ENCODE measurements at regions not wholly inside any gene's neighbourhood (a gene's known extent, or its start where the extent isn't known, plus 50 kb on each side); places are given as distances from the start of the nearest gene placed in this dataset.

DNA sequence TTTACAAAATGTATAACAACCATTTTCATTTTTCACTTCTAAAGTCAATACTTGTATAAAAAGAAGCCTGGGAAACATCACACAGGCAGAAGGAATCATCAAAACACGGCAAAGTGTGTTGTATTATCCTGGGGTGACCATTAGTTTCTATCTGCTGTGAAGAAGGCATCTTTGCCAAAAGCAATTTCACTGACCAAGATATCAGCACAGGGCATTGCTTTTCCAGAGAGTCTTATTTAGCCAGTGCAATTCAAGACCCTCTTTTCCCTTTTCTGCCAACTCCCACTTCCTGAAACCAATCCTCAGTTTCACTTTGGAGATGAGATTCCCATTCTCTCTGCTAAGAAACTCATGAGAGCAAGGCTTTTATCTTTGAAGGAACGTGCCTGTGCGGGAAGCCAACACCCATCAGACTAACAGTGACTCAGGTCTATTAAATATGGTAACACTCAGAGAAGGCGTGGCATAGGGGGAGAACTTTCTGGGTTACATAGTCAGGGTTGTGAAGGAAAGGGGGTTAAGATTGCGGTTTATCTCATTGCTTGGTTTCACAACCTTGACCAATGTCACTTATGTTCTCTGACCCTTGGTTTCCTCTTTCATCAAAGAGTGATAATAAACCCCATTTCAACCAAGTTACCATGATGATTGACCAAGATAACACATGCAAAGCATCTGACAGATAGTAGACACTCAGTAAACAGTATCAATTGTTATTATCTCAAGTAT, 666.9 kb upstream of the KLF4 start:
- no peaks in the 10 kb centered on the region for H3K27me3 ChIP-seq (ENCODE audit: insufficient read depth, low read length)
- H3K4me3 ChIP-seq (ENCODE audit: low read depth, low read length, poor library complexity, severe bottlenecking) = no peak overlapping the region
- no peaks in the 10 kb centered on the region for H3K79me2 ChIP-seq (ENCODE audit: insufficient read depth, low read length)
- H3K36me3 ChIP-seq (ENCODE audit: insufficient read depth, low read length) = no peaks in the 10 kb centered on the region
- H3K9ac ChIP-seq (ENCODE audit: low read length) = no peak overlapping the region
- no peak overlapping the region for H3K27ac ChIP-seq (ENCODE audit: low read depth, low read length, poor library complexity, severe bottlenecking)
- no peak for TF ChIP-seq EZH2 (IDR thresholded peaks at IDR 0.05; ENCODE audit: borderline replicate concordance, low read length)
- TF ChIP-seq, protein P1, sequence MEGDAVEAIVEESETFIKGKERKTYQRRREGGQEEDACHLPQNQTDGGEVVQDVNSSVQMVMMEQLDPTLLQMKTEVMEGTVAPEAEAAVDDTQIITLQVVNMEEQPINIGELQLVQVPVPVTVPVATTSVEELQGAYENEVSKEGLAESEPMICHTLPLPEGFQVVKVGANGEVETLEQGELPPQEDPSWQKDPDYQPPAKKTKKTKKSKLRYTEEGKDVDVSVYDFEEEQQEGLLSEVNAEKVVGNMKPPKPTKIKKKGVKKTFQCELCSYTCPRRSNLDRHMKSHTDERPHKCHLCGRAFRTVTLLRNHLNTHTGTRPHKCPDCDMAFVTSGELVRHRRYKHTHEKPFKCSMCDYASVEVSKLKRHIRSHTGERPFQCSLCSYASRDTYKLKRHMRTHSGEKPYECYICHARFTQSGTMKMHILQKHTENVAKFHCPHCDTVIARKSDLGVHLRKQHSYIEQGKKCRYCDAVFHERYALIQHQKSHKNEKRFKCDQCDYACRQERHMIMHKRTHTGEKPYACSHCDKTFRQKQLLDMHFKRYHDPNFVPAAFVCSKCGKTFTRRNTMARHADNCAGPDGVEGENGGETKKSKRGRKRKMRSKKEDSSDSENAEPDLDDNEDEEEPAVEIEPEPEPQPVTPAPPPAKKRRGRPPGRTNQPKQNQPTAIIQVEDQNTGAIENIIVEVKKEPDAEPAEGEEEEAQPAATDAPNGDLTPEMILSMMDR (IDR thresholded peaks at IDR 0.05; ENCODE audit: low read length) = no peak
- no peak overlapping the region for H2AFZ ChIP-seq (ENCODE audit: low read length)
- no peaks in the 10 kb centered on the region for H3K4me1 ChIP-seq (ENCODE audit: insufficient read depth, low read length, severe bottlenecking)
- no peaks in the 10 kb centered on the region for H4K20me1 ChIP-seq (ENCODE audit: insufficient read depth, low read length)
- no peaks in the 10 kb centered on the region for H3K9me2 ChIP-seq (ENCODE audit: low read depth, low read length)
- no peaks in the 10 kb centered on the region for H3K9me3 ChIP-seq (ENCODE audit: low read length)
- no peak overlapping the region for H3K4me2 ChIP-seq (ENCODE audit: low read length)
- no peaks in the 10 kb centered on the region for H3F3A ChIP-seq (ENCODE audit: insufficient read depth, low read length)

DNA sequence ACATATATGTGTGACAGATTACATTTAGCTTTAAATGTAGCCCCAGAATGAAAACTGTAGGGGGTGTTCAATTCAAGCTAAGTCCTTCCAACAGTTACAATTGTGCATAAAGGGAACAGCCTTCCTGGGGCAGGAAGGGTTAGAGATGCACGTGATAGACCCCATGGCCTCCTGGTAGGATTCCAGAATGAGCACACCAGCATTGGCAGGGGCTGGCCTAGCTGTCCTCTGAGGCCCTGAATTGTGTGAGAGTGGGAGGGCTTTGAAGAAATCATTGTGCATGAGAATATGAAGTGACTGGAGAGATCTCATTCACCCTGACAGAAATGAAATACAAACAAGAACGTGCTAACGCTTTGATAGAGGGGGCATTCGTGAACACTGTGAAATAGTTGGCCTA, 663.8 kb upstream of the KLF4 start:
- no peak overlapping the region for H3K27ac ChIP-seq (ENCODE audit: low read depth, low read length, poor library complexity, severe bottlenecking)
- H3K4me1 ChIP-seq (ENCODE audit: insufficient read depth, low read length, severe bottlenecking) = no peaks in the 10 kb centered on the region
- no peaks in the 10 kb centered on the region for H3K9me3 ChIP-seq (ENCODE audit: low read length)
- H2AFZ ChIP-seq (ENCODE audit: low read length) = no peak overlapping the region
- no peaks in the 10 kb centered on the region for H3K9me2 ChIP-seq (ENCODE audit: low read depth, low read length)
- H3K4me2 ChIP-seq (ENCODE audit: low read length) = no peak overlapping the region
- H3K27me3 ChIP-seq (ENCODE audit: insufficient read depth, low read length) = no peaks in the 10 kb centered on the region
- no peak overlapping the region for H3K4me3 ChIP-seq (ENCODE audit: low read depth, low read length, poor library complexity, severe bottlenecking)
- H4K20me1 ChIP-seq (ENCODE audit: insufficient read depth, low read length) = no peaks in the 10 kb centered on the region
- H3F3A ChIP-seq (ENCODE audit: insufficient read depth, low read length) = no peaks in the 10 kb centered on the region
- no peaks in the 10 kb centered on the region for H3K79me2 ChIP-seq (ENCODE audit: insufficient read depth, low read length)
- no peak for TF ChIP-seq EZH2 (IDR thresholded peaks at IDR 0.05; ENCODE audit: borderline replicate concordance, low read length)
- TF ChIP-seq, protein P1 (IDR thresholded peaks at IDR 0.05; ENCODE audit: low read length) = no peak
- no peak overlapping the region for H3K9ac ChIP-seq (ENCODE audit: low read length)
- H3K36me3 ChIP-seq (ENCODE audit: insufficient read depth, low read length) = no peaks in the 10 kb centered on the region

DNA sequence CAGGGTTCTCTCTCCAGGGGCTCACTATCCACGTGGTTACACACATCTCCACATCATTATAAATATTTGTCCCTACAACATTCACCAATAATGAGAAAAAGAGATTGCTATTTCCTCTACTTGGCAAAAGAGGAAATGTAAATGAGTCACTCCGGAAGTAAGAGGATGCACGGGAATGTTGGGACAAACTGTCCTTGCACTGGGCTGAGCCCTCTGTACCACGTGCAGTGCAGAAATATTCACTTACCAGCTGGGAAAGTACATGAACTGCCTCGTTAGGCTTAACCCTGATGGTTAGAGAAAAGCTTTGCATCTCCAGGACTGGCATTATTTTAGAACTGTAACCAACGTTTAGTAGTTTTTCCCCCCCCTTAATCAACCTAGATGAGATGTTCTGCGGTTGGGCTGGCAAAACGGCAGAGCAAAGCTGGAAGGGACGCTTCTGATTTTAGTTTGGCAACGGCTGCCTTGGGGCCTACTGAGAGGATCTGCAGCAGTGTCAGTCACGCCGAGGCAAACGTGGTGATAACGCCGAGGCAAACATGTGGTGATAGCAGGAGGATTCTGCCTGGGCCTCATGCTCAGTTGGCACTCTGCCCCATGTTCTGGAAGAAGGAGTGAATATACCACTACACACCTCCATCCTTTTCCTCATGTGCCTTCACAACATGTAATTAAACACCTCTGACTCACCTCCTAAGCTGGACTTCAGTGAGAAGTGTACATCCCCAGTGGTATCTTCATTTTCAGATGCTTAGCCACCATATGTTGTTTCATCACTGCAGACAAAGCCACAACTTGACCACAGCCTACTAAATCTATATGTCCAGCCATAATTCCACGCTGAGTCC, 661.4 kb upstream of the KLF4 start:
- Histone ChIP-seq H3K4me2 (ENCODE audit: low read length) (no peak overlapping the region), H3K79me2 (ENCODE audit: insufficient read depth, low read length) (no peaks in the 10 kb centered on the region)

More for the DNA sequence above, 661.4 kb upstream of the KLF4 start:
- Histone ChIP-seq H3K9ac (ENCODE audit: low read length) (no peak overlapping the region), H4K20me1 (ENCODE audit: insufficient read depth, low read length) (no peaks in the 10 kb centered on the region), H3K27me3 (ENCODE audit: insufficient read depth, low read length) (no peaks in the 10 kb centered on the region), H3K9me3 (ENCODE audit: low read length) (no peaks in the 10 kb centered on the region), H3K4me3 (ENCODE audit: low read depth, low read length, poor library complexity, severe bottlenecking) (no peak overlapping the region), H3K27ac (ENCODE audit: low read depth, low read length, poor library complexity, severe bottlenecking) (no peak overlapping the region), H2AFZ (ENCODE audit: low read length) (no peak overlapping the region), H3K9me2 (ENCODE audit: low read depth, low read length) (no peaks in the 10 kb centered on the region), H3F3A (ENCODE audit: insufficient read depth, low read length) (no peaks in the 10 kb centered on the region), H3K4me1 (ENCODE audit: insufficient read depth, low read length, severe bottlenecking) (no peaks in the 10 kb centered on the region), H3K36me3 (ENCODE audit: insufficient read depth, low read length) (no peaks in the 10 kb centered on the region)
- no peak for TF ChIP-seq EZH2 (IDR thresholded peaks at IDR 0.05; ENCODE audit: borderline replicate concordance, low read length)
- TF ChIP-seq, protein P1 (IDR thresholded peaks at IDR 0.05; ENCODE audit: low read length) = no peak

Data from OCI-LY1 (cell line).